Transverse colon (tissue), 3 donors: ENCODE measurements at regions not wholly inside any gene's neighbourhood (a gene's known extent, or its start where the extent isn't known, plus 50 kb on each side); places are given as distances from the start of the nearest gene placed in this dataset.

Source experiments
- EP300 ChIP-seq: sonication (generic); formaldehyde crosslinking; IDR thresholded peaks from one replicate; pipeline ENCODE4 v1.6.1; 2017; ENCODE audit warnings: antibody characterized with exemption, low read depth
- POLR2A ChIP-seq: fragments of 450-650 bp; IDR thresholded peaks from one replicate; pipeline ENCODE4 v1.6.1; 2016; ENCODE audit warnings: antibody characterized with exemption, mild to moderate bottlenecking, moderate library complexity
- TF ChIP-seq, protein P1 (sequence below), 5 experiments: fragments of 200-600 bp in 3 of 5; fragments of 450-650 bp in 2 of 5; sonication (generic) in 3 of 5; IDR thresholded peaks; 1 replicate in 2 of 5; 2 replicates in 3 of 5; pipeline ENCODE4 v1.5.1; 2016 to 2017; ENCODE audit warnings: antibody characterized with exemption in 5 of 5, inconsistent platforms in 3 of 5, mild to moderate bottlenecking in 2 of 5, moderate library complexity in 1 of 5

- TF ChIP-seq EP300 (no peak), POLR2A (no peak)
- TF ChIP-seq, protein P1, sequence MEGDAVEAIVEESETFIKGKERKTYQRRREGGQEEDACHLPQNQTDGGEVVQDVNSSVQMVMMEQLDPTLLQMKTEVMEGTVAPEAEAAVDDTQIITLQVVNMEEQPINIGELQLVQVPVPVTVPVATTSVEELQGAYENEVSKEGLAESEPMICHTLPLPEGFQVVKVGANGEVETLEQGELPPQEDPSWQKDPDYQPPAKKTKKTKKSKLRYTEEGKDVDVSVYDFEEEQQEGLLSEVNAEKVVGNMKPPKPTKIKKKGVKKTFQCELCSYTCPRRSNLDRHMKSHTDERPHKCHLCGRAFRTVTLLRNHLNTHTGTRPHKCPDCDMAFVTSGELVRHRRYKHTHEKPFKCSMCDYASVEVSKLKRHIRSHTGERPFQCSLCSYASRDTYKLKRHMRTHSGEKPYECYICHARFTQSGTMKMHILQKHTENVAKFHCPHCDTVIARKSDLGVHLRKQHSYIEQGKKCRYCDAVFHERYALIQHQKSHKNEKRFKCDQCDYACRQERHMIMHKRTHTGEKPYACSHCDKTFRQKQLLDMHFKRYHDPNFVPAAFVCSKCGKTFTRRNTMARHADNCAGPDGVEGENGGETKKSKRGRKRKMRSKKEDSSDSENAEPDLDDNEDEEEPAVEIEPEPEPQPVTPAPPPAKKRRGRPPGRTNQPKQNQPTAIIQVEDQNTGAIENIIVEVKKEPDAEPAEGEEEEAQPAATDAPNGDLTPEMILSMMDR (IDR thresholded peaks at IDR 0.05): no peak
Observed at GRCh38 chr6:112936504-112936903, 589.4 kb downstream of the RFPL4B start.
